Hematopoietic multipotent progenitor cell treated with erythropoietin and hydrocortisone succinate and interleukin-3 and kit ligand, for 8 days (in vitro differentiated cells): ENCODE measurements at regions not wholly inside any gene's neighbourhood (a gene's known extent, or its start where the extent isn't known, plus 50 kb on each side); places are given as distances from the start of the nearest gene placed in this dataset.
"Not testable (repeated sequence)": the region's sequence is repeated elsewhere in the genome, so short reads cannot be mapped to it uniquely, and the experiment has no call there.

ENCODE experiments used
- DNase-seq: peaks from one replicate; pipeline ENCODE4 v3.0.0-alpha.2; 2015

DNA sequence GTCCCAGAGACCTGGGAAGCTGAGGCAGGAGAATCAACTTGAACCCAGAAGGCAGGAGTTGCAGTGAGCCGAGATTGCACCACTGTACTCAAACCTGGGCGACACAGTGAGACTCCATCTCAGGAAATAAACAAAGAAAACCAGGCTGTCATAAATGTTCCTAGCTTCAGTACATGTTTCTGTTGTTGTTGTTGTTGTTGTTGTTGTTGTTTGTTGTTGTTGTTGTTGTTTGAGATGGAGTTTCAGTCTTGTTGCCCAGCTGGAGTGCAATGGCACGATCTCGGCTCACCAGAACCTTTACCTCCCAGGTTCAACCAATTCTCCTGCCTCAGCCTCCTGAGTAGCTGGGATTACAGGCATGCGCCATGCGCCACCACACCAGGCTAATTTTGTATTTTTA is 452.5 kb downstream of the HS3ST3B1 start:
- no peak for DNase-seq

DNA sequence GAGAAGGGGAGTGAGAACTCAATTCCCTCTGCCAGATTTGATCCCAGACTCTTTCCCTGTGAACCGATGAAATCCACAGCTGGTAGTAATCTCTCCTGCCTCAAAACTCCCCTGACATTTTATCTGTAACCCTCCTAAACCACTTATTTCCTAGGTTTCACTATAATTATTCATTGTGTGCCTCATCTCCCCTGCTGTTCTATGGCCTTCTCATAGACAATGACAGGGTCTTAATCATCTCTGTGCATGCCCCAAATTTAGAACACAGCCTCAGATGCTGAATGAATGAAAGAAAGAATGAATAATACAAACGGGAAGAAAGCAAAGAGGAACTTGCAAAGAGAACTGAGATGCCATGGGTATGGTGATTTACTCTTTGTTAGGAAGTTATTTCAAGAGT is 451.1 kb downstream of the HS3ST3B1 start:
- DNase-seq = no peak

DNA sequence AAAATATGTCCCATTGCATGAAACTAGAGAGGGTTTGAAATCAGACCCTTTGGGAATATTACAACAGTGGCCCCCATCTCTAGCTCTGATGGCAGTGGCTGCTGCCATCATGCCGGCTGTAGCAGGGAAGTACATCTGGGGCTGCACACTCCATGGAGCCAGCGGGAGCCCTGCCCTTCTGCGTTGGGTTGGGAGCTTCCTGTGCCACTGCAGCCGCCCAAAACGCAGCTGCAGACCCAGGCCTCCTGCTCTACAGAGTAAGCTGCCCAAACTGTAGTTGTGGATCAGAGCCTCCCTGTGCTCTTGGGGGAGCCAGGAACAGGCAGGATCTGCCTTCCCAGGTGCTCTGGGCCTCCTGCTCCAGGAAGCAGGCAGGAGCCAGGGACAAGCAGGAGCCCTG is 450.0 kb downstream of the HS3ST3B1 start:
- no peak for DNase-seq

DNA sequence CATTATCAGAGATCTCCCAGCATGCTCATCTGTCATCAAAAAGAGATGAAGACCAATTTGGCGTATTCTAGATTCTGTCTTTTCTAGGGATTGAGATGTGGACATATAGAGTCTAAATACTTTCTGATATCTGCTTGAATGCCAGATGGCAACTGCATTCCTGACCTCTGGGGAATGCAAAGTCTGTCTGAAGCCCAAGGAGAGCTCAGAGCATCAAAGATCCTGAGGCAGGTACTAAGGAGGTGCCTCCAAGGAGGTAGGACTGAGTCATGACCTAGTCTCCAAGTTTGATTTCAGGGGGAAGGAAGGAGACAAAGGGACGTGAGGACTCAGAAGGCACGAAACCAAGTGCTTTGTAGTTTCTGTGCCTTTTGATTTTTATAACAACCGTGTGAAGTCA is 448.4 kb downstream of the HS3ST3B1 start:
- DNase-seq = no peak

DNA sequence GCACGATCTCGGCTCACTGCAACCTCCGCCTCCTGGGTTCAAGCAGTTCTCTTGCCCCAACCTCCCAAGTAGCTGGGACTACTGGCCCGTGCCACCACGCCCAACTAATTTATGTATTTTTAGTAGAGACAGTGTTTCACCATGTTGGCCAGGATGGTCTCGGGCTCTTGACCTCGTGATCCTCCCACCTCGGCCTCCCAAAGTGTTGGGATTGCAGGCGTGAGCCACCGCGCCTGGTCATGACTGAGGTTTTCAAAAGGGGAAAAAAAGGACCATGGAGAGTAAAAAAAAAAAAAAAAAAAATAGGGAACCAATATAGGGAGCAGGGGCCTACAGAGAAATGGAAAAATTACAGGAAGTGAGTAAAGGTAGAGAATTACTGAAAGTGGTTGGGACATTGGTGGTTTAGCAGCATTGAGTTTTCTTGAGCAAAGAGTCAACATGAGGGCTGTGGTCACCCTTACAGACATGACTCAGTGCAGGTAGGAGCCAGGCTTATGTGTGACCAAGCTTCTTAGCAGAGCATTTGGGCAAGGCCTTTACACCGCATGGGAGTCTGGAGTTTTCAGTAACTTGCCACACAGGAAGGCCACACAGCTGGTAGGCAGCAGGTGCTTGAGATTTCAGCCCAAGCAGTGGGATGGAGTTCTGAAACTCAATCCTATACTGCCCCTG is 447.3 kb downstream of the HS3ST3B1 start:
- DNase-seq = no peak

DNA sequence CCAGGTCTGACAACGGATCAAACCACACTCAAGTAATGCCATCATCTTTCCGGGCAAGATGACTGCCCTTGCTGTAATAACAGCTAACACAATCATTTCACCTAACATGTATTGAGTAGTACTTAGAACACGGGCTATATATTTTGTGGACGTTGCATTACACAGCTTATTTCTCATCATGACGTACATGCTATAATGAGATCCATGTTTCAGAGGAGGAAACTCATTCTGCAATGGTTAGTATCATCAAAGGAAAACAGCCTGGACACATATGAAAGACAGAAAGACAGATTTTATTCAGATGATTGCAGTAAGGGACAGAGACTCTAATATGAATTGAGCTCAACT is 446.7 kb downstream of the HS3ST3B1 start:
- DNase-seq = no peak

DNA sequence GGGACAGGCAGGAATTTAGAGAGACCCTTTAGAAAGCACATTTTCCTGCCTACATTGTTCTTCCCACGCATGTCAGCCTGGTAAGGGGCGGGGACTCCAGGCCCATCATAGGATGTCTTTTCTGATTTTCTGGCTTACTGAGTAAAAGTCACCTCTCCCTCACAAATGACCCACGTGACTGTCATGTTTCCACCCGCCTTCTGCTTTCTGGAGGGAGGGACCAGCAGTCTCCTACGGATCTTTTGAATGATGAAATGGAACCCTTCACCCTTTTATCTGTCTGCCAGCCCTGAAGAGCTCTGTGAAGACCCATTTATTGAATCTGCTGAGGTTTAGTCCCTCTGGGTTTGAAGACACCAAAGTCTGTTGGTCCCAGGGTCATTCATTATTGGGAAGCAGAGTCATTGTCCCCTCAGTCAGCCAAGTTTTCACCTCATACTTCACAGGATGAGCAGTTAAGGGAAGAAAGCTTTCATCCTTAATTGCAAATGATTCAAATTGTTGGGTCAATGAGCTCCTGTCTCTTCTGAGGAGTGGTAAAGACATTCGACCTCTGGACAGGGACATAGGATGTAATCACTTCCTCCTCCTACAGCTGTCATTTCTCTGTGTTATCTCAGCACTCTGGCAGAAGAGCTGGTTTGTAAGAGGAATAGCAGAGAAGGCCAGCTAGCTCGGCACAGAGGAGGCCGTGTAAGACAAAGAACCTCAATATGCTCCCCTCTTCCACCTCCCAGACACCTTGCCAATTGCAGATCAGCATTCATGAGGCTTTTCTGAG is 446.1 kb downstream of the HS3ST3B1 start:
- DNase-seq = no peak

DNA sequence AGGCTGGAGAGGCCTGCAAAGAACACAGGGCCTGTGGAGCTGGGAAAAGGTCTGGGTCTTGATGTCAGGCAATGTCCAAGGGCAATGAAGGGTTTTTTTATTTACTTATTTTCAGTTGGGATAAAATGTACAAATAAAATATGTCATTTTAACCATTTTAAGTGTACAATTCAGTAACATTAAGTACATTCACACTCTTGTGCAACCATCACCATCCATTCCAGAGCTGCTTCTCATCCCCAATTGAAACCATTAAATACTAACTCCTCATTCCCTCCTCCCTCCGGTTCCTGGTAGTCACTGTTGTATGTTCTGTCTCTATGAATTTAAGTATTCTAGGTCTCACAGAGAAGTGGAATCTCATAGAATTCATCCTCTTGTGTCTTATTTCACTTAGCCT is 444.7 kb downstream of the HS3ST3B1 start:
- DNase-seq = no peak

DNA sequence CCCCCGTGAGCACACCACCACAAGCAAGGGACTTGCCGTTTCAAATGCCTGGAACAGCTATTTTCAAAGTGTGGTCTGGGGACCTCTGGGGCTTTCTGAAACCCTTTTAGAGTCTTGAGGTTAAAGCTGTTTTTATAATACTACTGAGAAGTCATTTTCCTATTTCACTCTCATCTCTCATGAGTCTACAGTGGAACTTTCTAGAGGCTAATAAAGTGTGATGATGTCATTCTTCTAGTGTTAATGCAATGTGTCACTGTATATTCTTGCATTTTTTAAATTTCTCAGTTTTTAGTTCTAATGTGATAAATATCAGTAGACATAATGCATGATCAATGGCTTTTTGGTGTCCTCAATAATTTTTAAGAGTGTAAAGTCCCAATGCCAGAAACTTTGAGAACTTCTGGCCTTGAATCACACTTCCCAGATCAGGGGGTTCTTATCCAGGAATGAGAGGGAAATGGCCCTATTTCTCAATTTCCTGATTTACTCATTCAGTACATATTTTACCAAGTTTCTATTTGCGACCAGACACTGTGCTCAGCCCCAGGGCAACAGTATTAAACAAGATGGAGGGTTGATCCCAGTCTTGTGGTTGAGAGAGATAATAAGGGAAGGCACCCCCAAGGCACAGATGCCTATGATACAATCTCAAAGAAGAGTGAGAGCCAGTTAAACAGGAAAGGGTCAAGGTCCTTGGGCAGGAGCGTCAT is 444.0 kb downstream of the HS3ST3B1 start:
- DNase-seq = no peak

DNA sequence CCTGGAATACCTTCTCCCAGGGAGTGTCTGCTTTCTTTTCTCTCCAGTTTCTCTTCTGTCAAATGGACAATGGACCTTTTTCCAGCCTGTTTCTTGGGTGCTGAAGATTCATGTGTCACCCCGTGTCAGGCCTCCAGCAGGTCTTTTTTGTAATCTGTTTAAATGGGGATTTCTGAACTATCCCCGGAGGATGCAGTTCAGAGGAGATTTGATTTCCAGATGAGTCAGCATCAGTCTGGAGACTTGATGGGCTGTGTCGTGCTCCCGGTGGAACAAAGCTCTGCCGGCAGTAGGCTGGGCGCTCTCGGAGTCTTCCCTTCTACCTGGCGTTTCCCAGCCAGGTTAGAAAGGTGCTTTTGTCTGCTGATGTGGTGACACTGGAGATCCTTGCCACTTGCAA is 440.6 kb downstream of the HS3ST3B1 start:
- DNase-seq = no peak

DNA sequence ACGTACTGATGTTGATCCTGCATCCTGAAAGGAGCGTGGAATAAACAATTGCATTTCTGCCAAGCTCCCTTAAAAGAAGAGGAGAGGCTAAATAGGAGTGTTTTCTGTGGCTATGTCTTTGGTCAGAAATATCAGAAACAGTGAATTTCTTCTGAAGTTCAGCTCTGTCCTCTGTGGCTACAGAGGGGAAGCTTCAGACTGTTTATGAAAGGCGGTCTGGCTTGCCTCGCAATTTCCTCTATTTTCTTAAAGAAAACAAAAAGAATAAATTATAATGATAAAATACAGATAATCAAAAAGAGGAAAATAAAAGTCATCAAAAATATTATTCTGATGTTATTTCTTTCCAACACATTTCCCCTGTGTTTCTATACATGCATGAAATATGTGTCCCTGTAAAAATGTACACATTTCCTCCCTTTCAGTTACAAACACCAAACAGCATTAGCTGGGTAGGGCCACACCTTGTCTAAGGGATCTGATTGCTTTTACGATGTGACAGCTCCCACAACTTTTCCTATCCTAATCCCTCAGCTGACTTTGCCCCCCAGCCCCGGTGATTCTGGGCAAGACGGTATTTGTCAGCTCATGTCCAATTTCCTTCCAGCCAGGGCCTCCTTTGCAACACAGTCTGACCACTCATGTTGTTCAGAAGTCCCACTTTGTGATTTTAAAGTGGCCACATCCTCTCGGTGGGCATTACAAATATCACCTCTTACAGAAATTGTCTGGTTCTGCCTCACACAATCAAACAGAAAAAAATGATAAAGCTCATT is 439.0 kb downstream of the HS3ST3B1 start:
- no peak for DNase-seq

DNA sequence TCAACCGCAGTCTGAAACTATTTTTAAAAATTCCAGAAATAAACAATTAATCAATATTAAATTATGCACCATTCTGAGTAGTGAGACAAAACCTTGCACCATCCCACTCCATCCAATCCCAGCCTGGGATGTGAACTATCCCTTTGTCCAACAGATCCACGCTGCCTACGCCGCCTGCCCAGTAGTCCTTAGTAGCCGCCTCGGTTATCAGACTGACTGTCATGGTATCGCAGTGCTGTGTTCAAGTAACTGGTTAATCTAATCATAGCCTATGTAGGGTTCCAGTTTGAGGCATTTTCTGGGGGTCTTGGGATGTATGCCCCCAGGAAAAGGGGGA is 437.7 kb downstream of the HS3ST3B1 start:
- DNase-seq = no peak

DNA sequence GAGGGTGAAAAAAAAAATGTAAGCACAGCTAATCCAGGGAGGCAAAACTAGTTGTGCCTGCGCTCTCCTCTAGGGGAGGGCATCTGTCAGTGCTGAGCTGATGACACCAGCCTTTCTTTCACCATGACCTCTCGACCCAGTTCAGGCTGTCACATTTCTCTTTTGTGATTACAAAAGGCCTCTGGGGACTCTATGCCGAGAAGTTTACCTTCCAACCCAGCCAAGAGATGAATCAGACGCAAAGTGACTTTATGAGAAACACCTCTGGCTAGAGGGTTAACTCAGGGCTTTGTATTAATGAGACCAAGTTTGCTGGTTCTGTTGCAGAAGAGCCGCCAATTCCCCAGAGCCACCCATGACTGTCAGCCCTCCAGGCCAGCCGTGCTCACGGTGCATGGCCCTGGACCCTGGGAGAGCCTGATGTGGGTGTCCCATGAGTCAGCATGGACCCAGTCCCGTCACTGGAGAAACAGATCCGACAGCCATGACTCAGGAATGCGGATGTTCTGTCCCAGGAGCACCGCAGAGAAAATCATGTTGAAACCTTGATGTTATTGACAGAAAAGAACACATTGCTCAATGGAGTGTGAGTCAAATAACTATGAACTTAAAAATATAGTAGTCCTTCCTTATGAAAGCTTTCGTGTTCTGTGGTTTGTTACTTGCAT is 437.2 kb downstream of the HS3ST3B1 start:
- DNase-seq = no peak

DNA sequence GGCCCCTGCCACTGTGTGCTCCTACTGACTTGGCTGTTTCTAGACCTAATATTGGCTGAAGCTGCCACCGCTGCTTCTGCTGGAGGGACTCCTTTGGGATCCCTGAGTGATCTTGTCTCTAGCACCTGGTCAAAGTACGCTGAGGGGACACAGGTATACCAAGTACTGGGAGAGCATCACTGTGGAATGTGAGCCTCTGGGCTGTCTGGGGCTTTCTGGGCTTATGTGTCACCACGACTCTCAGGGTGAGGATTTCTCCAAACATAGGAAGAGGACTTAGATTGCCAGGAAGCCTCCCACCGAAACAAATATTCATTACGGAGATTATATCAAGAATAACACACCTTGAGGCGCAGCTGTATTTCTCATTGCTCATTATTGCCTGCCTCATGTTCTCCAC is 435.8 kb downstream of the HS3ST3B1 start:
- DNase-seq = no peak

DNA sequence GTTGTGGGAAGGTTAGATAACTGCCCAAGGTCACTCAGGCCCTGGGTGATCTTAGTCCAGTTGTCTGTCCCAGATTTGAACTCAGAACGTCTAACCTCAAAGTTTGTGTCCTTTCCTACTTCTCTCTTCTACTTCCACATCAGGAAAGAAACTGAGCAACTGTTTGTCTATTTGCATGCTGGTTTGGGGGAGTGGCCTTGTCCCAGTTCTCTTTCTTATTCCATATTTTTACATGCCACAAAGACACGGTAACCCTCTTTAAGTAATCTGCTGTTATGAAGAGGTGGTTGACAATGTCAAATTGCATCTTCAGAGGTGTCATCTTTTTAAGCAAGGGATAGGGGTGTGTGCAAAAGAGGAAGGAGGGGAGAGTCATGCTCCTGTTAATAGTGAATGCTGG is 432.5 kb downstream of the HS3ST3B1 start:
- no peak for DNase-seq

DNA sequence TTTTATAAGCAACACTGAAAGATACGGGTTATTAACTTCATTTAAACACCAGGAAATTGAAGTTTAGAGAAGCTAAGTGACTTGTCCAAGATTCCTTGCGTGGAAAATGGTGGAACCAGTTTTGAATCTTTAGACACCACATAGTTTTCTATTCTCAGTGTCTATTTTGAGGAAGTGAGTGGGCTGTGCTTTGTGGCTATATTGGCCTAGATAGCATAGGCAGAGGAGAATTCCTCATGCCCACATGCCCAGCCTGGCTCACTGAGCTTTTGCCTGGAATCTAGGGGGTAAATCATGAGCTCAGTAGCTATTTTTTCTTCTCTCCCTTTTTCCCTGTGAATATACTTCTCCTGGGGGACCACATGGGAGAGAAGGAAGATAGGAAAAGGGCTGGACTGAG is 431.3 kb downstream of the HS3ST3B1 start:
- DNase-seq = no peak

DNA sequence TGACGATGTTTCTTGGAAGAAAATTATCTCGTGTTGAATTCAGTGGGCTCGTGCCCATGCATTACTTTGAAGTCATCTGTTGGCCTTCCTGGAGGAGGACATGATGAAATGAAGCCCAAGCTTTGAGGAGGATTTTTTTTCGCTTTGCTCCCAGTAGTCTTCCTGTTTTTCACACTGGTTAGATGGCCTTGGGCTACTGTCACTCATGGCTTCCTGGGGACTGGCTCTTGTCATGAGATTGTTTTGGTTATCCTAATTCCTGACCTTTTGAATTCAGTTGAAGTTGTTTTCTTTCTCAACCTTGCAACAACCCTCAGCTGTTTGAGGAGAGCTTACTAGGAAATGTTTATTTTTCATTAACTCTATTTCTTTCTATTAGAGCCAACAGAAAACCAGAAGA is 430.7 kb downstream of the HS3ST3B1 start:
- no peak for DNase-seq

DNA sequence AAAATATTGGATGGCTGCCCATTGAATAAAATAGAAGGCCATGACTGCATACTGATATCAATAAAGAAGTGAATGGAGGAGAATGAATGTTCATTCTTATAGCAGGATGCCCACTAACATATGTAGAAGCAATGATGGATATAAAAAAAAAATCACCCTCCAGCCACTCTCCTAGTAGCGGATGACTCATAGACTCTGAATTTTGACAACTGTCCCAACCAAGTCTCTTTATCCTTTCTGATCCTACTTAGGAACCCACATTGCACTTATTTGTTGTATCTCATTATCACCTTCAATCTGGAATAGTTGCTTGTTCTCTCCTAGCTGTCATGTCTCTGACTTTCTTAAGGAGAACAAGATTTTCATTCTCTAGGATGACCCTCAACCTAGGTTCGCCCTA is 429.9 kb downstream of the HS3ST3B1 start:
- DNase-seq = no peak

DNA sequence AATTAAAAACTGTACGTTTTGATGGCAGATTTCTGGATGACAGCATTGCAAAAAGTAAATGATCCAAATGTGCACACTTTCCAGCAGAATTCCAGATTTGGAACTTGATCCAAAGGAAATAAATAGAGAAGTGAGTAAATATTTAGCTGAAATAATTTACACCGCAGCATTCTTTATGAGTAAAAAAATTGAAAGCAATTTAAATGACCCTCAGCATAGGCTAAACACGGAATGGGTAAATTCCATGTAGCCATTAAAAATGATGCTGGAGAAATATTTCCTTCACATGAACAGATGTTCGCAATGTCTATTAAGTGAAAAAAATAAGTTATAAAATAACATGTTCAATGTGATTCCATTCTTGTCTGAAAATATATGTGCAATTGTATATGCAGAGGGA is 424.8 kb downstream of the HS3ST3B1 start:
- no peak for DNase-seq

DNA sequence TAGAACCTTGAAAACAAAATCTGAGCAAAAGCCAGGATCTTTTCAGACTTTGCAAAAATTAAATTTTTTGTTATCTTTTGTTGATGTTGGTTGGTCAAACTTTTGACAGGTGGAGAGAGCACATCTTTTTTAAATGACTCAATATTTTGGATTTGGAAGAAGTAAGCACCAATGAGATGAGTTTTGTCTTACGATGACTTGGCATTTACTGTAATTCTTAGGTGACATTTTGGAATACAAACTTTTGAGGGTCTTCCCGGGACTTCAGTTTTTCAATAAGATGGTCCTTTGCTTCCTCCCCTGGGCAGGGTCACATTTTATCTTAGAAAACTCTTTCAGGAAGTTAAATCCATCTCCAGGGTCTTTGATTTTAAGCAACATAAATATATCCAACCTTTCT is 423.9 kb downstream of the HS3ST3B1 start:
- DNase-seq = no peak

DNA sequence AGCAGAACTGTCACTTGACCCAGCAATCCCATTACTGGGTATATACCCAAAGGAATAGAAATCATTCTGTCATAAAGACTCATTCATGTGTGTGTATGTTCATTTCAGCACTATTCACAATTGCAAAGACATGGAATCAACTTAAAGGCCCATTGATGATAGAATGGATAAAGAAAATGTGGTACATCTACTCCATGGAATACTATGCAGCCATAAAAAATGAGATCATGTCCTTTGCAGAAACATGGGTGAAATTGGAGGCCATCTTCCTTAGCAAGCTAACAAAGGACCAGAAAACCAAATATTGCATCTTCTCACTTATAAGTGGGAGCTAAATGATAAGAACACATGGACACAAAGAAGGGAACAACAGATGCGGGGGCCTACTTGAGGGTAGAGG is 422.5 kb downstream of the HS3ST3B1 start:
- DNase-seq = not testable (repeated sequence)

DNA sequence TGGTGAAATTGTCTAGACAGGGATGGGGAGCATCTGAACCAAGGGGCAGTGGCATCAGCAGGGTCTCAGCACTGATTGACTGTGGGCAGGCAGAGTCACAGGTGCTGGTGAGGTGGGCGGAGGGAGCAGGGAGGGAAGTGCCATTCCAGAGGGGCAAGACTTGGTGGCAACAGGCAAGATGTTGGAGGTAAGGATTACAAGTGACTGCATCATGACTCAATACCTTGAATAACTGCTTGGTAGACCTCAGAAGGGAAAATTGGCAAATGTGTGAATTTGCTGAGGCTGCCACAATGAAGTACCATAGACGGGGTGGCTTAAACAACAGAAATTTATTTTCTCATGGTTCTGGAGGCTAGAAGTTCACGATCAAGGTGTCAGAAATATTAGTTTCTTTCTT is 419.1 kb downstream of the HS3ST3B1 start:
- no peak for DNase-seq

DNA sequence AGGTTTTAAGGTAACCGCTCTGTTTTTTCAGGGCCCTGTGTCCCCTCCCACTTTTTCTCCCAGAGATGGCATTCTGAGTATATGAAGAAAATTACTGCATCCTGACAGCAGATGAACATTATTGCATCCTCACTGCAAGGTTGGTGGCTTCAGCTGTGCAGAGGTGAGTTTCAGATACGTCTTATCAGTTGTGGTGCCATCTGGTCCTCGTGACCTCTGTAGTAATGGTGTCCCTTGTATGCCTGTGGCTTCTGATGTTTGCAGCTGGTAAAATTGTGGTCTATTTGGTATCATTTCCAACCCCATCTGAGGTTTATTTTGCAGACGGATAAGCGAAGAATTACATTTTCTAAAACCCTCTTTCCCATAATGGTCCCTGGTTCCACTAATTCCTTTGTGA is 417.0 kb downstream of the HS3ST3B1 start:
- no peak for DNase-seq
